HG03039 (cell line): ENCODE measurements at regions not wholly inside any gene's neighbourhood (a gene's known extent, or its start where the extent isn't known, plus 50 kb on each side); places are given as distances from the start of the nearest gene placed in this dataset.
A peak's percentile ranks its signal among the peaks of the same experiment; 100 is the strongest.

Experiments
- ATAC-seq: cut with Tn5 transposase; IDR thresholded peaks from one replicate; pipeline ENCODE4 v1.9.1; 2021; ENCODE audit warnings: mild to moderate bottlenecking, moderate library complexity; ENCODE audit not compliant: unreplicated experiment

DNA sequence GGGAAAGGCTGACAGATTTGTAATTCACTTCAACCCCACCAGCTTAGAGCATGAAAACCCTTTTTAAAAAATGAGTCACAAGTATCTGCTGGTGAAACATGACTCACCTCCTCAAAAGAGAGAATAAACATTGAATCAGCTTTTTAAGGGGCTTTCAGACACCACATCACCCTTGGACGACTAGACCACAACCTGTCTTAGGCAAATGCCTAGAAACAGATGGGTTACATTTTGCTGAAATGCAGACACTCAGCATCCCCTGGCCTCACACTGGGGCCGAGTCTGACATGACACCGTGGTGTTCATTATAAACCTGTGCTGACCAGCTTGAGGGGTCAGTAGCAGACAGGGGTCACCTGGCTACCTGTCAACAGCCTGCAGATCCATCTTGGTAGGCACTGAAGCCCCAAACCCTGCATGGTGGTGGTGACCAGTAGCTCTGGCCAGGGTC, 175.3 kb upstream of the CST7 start:
- ATAC-seq: peak; percentile 66

GRCh38 chr20:24775966-24776365, 173.1 kb upstream of the CST7 start:
- no peak for ATAC-seq

- no peak for ATAC-seq
Observed at GRCh38 chr20:24776755-24777271, 172.3 kb upstream of the CST7 start.

GRCh38 chr20:24777746-24778145, 171.3 kb upstream of the CST7 start:
- no peak for ATAC-seq

- no peak for ATAC-seq
Observed at GRCh38 chr20:24778585-24779031, 170.5 kb upstream of the CST7 start.

DNA sequence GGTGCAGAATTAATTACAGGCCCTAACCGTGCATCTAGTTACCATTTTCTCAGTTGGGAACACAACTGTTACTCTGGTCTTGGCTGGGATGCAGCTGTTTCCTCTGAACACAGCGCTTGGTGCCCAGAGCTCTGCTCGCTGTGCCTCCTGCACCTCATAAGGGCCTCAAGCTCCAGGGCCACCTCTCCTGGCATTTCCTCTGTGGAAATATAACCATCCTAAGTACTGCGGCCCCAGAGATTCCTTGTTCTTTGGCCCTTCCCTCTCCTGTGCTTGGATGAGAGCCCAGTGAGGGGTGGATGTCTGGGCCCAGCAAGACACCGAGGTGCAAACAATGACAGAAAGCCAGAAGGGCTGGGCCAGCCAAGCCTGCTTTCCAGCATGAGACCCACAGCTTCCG, 169.9 kb upstream of the CST7 start:
- ATAC-seq: no peak

DNA sequence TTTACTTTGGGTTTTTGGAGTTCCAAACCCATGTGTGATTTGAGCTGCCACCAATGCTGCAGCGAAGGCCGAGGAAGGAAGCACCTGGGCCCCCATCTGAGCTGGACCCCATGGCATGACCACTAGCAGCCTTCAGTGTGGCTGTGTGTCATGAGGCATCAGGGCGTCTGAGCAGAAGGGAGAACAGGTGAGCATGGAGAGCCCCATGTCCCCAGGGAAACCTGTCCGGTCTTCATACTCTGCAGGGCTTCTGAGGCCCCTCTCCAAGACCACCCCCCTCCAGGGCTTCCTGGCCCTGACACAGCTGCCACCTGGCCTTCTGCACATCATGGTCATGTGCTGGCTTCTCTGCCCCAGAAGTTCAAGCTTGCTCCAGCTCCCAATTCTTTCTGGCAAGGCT, 169.1 kb upstream of the CST7 start:
- ATAC-seq: no peak

DNA sequence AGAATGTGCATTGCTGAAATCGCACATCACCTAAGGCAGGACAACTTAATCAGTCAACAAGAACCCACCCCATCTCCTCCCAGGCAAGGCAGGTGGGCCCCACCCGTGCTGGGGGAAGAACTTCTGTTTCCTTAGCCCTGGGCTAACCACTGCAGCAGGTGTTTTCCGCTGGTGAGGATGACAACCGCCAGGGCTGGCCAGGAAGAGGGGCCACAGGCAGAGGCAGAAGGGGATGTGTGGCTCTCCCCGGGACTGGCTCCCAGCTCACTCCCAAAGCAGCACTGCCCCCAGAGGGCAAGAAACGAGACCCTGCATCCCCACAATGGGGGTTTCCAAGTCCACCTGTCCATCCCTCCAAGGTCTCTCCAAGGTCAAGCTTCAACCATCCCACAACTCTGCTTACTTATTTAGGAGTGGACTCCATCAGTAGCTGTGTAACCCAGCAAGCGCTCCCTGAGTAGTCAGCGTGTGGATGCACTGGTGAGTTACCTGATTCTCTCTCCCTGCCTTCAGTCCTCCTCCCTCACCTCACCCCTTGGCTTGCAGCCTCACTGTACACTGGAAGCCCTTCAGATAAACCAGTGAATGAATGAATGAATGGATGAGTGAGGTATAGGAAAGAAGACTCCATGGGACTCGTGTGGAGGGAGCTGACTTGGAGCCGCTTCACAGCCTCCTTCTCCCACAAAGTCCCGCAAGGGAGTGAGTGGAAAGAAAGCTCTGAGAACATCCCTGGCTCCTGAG, 168.2 kb upstream of the CST7 start:
- no peak for ATAC-seq

GRCh38 chr20:24781418-24781980, 167.6 kb upstream of the CST7 start:
- ATAC-seq: no peak

DNA sequence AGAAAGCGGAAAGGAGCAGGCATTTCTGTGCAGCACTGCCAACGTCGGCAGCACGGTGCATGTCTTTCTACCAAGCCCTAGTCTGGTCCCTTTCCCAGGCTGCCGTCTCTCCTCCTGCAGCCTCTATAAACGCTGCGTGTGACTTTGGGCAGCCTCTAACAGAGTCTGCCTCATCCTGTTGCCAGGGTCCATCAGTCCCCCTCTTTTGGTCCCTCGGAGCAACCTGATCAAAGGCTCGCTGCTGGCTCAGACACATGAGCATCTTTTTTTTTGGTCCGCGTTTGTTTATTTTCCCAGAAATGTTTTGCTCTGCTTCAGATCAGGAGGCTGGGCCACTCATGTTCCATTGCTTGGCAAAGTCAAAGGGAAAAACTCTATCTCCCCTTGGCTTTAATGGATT, 166.8 kb upstream of the CST7 start:
- ATAC-seq: no peak

DNA sequence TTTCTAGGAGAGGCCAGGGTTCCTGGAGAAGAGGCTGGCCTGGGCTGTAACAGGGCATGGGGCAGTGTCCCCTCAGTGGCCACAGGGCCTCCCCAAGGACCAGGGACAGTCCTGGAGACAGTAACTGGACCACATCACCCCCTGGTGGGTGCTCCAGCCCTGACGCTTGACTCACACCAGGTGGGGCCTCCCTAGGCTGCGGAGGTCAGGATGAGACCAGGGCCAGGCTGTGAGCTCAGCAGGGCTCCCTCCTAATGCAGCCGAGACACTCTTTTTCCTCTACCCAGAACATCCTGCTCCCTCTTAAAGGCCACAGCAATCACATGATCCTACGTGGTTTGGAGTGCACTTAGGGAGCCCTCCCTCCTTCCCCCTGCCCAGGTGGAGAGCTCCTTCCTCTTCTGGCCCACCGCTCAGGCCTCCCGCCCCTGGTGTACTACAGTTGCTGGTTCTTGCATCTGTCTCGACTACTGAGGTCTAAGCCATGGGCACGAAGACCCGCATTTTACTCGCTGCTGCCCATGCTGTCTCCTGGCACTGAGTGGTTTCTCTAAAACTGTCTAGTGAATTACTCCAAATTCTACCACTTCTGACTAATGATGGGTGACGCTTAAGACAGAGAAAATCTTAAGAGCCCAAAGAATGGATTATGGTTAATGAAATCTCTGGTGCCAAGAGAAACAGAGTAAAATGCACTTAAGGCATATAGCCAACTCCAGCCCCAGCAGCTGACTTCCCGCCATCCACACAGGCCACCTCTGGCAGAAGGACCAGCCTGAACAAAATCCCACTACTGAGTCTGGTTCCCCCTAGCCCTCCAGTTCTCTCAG, 166.1 kb upstream of the CST7 start:
- no peak for ATAC-seq

GRCh38 chr20:24783631-24784492, 165.2 kb upstream of the CST7 start:
- ATAC-seq: no peak

DNA sequence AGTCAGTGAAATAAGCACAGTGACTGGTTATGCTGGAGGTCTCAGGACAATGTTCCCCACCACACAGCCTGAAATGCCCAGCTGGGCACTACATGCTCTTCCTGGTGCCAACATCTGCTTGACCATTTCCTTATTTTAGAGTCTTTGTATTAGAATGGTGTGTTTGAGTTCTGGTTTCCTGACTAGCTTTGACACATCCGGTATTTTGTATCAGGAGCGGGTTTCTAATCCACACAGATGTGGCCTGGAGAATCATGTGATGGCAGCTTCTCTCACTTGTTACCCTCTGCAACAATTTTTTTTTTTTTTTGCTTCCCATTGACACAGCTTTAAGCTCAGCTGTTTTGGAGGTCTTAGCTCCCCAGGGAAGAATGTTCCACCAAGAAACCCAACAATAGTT, 164.5 kb upstream of the CST7 start:
- no peak for ATAC-seq

- no peak for ATAC-seq
Observed at GRCh38 chr20:24785141-24786110, 163.6 kb upstream of the CST7 start.

- ATAC-seq: no peak
Observed at GRCh38 chr20:24786111-24786495, 163.0 kb upstream of the CST7 start.

DNA sequence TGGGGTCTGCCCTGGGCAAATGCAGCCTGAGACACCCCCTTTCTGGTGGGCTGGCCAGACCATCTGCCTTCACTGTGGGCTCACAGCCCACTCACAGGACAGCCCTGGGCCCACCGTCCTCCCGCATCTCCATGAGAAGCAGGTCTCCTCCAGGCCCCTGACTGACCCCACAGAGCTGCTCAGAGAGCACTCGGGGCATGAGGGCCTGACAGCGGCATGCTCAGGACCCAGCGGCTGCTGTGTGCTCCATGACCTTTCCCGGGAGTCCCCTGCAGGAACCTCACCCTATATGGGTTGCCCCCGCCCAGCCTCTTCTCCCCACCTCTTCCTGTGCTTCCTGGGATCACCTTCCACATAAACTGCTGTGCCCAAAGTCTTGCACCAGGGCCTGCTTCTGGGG, 162.4 kb upstream of the CST7 start:
- ATAC-seq: no peak

GRCh38 chr20:24787071-24787470, 162.0 kb upstream of the CST7 start:
- ATAC-seq: no peak

DNA sequence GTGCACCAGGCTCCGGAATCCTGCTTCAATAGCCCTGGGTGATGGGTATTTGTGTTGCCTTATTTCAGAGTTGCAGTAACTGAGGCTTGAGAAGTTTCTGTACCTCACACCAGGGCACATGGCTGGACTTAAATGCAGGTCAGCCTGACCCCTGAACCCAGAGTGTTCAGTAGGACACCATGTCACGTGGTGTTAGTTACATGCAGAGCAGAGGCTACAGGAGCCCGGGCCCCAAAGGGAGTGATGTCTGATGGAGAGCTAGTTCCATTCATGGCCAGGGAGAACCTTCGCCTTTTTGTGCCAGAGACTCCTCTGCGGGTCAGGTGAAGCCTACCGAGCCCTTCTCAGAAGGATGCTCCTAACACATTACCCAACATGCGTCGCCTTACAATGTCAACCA, 161.4 kb upstream of the CST7 start:
- ATAC-seq: no peak

DNA sequence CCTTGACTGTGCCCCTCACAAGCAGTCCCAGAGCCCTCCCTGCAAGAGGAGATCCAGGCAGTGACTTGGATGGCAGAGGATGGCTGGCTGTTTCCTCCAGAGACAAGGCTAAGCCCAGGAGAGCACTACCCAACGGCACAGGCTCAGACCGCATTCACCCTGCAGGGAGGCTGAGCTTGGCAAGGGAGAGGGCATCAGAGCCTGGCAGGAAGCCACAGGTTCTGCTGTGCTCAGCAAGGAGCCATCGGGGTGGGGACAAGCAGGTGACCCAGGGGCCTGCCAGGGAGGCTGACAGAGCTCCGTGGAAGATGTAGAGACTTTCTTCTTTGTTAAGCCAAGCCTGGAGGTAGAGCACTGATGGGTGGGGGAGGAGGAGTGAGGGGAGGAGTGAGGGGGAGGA, 159.2 kb upstream of the CST7 start:
- no peak for ATAC-seq
